Cardiac muscle cell (in vitro differentiated cells and primary cell): ENCODE measurements at regions not wholly inside any gene's neighbourhood (a gene's known extent, or its start where the extent isn't known, plus 50 kb on each side); places are given as distances from the start of the nearest gene placed in this dataset.

ENCODE experiments used
- DNase-seq, 2 donors: peaks; one replicate each; pipeline versions ENCODE4 v3.0.0 to v3.0.0-alpha.2; 2010 to 2017; ENCODE audit warnings: low read depth in 1 of 2, low spot score in 1 of 2
- H3K27ac ChIP-seq: fragments of 200-600 bp; sonication (generic); 2 replicates; pipeline ENCODE4 v1.5.1; 2016
- H3K27me3 ChIP-seq: fragments of 200-600 bp; sonication (generic); 2 replicates; pipeline ENCODE4 v1.6.0; 2016; ENCODE audit warnings: control low read depth
- H3K36me3 ChIP-seq: fragments of 200-600 bp; sonication (generic); 2 replicates; pipeline ENCODE4 v1.5.1; 2016; ENCODE audit warnings: control low read depth
- H3K4me1 ChIP-seq: fragments of 200-600 bp; sonication (generic); 2 replicates; pipeline ENCODE4 v1.8.1; 2017; ENCODE audit warnings: low read depth, mild to moderate bottlenecking, mixed run types
- H3K4me3 ChIP-seq: fragments of 200-600 bp; sonication (generic); 2 replicates; pipeline ENCODE4 v1.5.1; 2016; ENCODE audit warnings: mild to moderate bottlenecking
- H3K9me3 ChIP-seq: fragments of 200-600 bp; sonication (generic); 2 replicates; pipeline ENCODE4 v1.5.1; 2017; ENCODE audit warnings: low read depth, mild to moderate bottlenecking, control low read depth
- TF ChIP-seq, protein P1 (sequence below): IDR thresholded peaks from 2 replicates; pipeline ENCODE4 v1.5.1; 2012; ENCODE audit warnings: low read depth, mild to moderate bottlenecking, low read length

DNA sequence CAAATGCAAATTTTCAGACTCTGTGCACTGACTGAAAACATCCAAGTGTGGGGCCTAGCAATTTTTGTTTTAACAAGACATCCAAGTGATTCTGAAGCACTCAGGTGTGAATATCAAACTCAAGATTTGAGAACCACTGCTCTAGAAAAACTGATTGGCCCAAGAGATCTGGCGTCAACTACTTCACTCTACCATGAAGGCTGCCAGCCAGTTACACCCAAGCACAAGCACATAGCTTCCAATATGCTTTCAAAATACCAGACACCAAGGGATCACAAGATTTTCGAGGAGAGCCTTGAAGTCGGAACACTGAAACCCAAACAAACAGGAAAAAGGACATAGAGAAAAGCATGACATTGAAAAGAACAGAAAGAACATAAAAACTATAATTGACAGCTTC, 140.2 kb downstream of the PTCHD4 start:
- no peaks in the 10 kb centered on the region for H3K4me1 ChIP-seq
- H3K36me3 ChIP-seq: no peaks in the 10 kb centered on the region
- H3K27ac ChIP-seq: no peak overlapping the region
- no peak overlapping the region for H3K4me3 ChIP-seq
- TF ChIP-seq, protein P1, sequence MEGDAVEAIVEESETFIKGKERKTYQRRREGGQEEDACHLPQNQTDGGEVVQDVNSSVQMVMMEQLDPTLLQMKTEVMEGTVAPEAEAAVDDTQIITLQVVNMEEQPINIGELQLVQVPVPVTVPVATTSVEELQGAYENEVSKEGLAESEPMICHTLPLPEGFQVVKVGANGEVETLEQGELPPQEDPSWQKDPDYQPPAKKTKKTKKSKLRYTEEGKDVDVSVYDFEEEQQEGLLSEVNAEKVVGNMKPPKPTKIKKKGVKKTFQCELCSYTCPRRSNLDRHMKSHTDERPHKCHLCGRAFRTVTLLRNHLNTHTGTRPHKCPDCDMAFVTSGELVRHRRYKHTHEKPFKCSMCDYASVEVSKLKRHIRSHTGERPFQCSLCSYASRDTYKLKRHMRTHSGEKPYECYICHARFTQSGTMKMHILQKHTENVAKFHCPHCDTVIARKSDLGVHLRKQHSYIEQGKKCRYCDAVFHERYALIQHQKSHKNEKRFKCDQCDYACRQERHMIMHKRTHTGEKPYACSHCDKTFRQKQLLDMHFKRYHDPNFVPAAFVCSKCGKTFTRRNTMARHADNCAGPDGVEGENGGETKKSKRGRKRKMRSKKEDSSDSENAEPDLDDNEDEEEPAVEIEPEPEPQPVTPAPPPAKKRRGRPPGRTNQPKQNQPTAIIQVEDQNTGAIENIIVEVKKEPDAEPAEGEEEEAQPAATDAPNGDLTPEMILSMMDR: no peak
- no peak for DNase-seq
- H3K9me3 ChIP-seq: no peaks in the 10 kb centered on the region
- no peaks in the 10 kb centered on the region for H3K27me3 ChIP-seq

DNA sequence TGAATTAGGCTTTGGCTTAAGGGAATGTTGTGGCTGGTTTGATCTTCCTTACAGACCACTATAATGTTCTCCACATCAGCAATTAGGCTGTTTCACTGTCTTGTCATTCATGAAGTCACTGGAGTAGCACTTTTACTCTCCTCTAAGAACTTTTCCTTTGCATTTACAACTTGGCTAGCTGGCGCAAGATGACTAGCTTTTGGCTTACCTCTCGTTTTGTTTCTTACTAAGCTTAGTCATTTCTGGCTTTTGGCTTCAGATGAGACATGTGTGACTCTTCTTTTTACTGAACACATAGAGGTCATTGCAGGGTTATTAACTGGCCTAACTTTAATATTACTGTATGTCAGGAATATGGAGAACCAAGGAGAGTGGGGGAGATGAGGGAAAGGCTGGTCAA, 143.2 kb downstream of the PTCHD4 start:
- no peaks in the 10 kb centered on the region for H3K36me3 ChIP-seq
- no peaks in the 10 kb centered on the region for H3K27me3 ChIP-seq

DNA sequence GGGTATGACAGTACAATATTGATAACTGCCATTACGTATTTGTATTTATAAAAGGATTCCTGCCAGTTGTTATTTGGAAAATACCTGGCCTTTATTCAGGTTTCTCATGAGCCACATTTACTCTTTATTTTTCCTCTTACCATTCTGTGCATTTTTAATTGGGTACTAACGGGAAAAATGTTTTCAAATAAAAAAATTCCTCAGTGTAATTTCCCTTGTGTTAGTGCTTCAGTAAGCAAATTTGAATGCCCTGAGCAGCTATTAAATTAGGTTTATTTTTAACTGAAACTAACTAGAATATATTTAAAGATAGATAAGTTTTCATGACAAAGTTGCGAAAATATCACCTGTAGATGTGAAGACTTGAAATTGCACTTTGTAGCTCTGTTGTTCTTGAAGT, 146.0 kb downstream of the PTCHD4 start:
- no peaks in the 10 kb centered on the region for H3K9me3 ChIP-seq
- no peak for DNase-seq
- no peaks in the 10 kb centered on the region for H3K36me3 ChIP-seq
- H3K4me3 ChIP-seq: no peak overlapping the region
- TF ChIP-seq, protein P1: no peak
- H3K4me1 ChIP-seq: no peaks in the 10 kb centered on the region
- H3K27ac ChIP-seq: no peak overlapping the region
- no peaks in the 10 kb centered on the region for H3K27me3 ChIP-seq

More for the DNA sequence above, 143.2 kb downstream of the PTCHD4 start:
- Histone ChIP-seq H3K4me1 (no peaks in the 10 kb centered on the region), H3K4me3 (no peak overlapping the region), H3K27ac (no peak overlapping the region), H3K9me3 (no peaks in the 10 kb centered on the region)
- TF ChIP-seq, protein P1: no peak
- no peak for DNase-seq

DNA sequence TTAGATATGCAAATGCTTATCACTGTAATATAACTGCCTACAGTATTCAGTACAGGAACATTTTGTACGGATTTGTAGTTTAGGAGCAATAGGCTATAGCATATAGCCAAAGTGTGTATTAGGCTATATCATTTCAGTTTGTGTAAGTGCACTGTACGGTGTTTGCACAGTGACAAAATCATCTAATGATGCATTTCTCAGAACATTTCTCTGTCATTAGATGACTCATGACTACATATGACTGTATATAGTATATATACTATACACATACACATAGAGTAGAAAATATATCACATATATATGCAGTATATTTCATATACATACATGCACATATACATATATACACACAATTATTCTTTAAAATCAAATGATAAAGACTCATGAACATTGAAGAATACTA, 158.4 kb downstream of the PTCHD4 start:
- Histone ChIP-seq H3K4me3 (no peak overlapping the region), H3K27me3 (no peaks in the 10 kb centered on the region), H3K9me3 (no peaks in the 10 kb centered on the region), H3K36me3 (no peaks in the 10 kb centered on the region), H3K27ac (no peak overlapping the region), H3K4me1 (no peaks in the 10 kb centered on the region)
- TF ChIP-seq, protein P1: no peak
- no peak for DNase-seq

DNA sequence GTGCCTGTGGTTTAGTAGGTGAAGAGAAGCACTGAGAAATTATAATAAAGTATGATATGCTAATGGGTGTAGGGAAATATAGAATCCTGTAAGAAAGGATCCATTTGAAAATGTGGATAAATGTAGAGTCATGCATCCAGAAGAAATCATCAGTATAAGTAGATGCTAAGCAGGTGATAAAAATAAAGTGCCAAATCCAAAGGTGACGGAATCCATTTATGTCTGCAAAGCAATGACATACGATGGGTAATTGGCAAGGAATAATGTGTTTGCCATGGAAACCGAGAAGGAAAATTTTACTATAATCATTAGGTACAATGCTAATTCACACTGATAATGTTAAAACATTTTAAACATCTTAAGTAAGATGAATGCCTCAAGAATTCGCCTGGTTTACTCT, 163.0 kb downstream of the OPN5 start:
- TF ChIP-seq, protein P1: no peak
- H3K4me1 ChIP-seq: no peaks in the 10 kb centered on the region
- no peaks in the 10 kb centered on the region for H3K36me3 ChIP-seq
- no peaks in the 10 kb centered on the region for H3K9me3 ChIP-seq
- no peak for DNase-seq
- no peak overlapping the region for H3K4me3 ChIP-seq
- no peaks in the 10 kb centered on the region for H3K27me3 ChIP-seq
- no peak overlapping the region for H3K27ac ChIP-seq

DNA sequence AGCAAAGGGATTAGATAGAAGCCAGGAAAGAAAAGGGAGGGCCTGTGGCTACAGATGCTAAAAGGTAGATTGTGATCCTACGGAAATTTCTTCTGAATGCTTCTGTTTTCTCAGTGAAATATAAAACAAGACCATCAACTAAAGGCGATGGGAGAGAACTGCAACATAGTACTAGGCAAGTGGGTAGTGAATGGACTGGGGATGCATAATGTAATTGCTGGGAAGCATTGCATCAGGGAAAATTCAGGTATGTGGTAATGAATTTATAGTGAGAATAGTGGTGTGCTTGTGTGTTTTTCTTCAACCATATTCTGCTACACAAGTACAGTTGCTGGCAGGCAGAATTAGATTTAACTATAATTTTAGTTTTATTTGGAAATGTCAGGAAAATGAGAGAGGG, 156.6 kb downstream of the OPN5 start:
- H3K36me3 ChIP-seq: no peaks in the 10 kb centered on the region
- H3K27ac ChIP-seq: no peak overlapping the region
- DNase-seq: no peak
- TF ChIP-seq, protein P1: no peak
- no peaks in the 10 kb centered on the region for H3K27me3 ChIP-seq
- no peaks in the 10 kb centered on the region for H3K9me3 ChIP-seq
- H3K4me3 ChIP-seq: no peak overlapping the region
- peaks cover 6% of the 10 kb centered on the region for H3K4me1 ChIP-seq
